ENCODE measurements at regions not wholly inside any gene's neighbourhood (a gene's known extent, or its start where the extent isn't known, plus 50 kb on each side); places are given as distances from the start of the nearest gene placed in this dataset.

DNA sequence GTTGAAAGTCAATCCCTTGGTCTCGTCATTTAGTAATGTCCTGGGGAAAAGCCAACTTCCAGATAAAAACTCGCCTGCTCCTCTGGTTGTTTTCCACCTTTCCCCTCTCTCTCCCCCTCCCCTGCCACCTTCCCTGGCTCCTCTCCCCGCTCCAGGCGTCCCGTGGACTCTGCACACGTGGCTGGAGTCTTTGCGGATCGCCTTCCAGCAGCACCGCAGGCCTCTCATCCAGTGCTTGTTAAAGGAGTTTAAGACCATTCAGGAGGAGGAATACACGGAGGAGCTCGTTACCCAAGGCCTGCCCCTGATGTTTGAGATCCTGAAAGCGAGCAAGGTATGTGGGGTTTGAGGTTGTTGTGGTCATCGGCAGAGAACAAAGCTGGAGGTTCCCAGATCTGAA lies 65.8 kb upstream of the PWP1 start:
- TF ChIP-seq, protein P1, sequence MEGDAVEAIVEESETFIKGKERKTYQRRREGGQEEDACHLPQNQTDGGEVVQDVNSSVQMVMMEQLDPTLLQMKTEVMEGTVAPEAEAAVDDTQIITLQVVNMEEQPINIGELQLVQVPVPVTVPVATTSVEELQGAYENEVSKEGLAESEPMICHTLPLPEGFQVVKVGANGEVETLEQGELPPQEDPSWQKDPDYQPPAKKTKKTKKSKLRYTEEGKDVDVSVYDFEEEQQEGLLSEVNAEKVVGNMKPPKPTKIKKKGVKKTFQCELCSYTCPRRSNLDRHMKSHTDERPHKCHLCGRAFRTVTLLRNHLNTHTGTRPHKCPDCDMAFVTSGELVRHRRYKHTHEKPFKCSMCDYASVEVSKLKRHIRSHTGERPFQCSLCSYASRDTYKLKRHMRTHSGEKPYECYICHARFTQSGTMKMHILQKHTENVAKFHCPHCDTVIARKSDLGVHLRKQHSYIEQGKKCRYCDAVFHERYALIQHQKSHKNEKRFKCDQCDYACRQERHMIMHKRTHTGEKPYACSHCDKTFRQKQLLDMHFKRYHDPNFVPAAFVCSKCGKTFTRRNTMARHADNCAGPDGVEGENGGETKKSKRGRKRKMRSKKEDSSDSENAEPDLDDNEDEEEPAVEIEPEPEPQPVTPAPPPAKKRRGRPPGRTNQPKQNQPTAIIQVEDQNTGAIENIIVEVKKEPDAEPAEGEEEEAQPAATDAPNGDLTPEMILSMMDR (IDR thresholded peaks at IDR 0.05), result no peak
- TF ChIP-seq POLR2A (IDR thresholded peaks at IDR 0.05), result no peak
